GM23248 (cell line): ENCODE measurements at regions not wholly inside any gene's neighbourhood (a gene's known extent, or its start where the extent isn't known, plus 50 kb on each side); places are given as distances from the start of the nearest gene placed in this dataset.
A peak's percentile ranks its signal among the peaks of the same experiment; 100 is the strongest.

Experiments
- DNase-seq: peaks from one replicate; pipeline ENCODE4 v3.0.0-alpha.2; 2015
- H2AFZ ChIP-seq: fragments of 200-600 bp; sonication (generic); 2 replicates; pipeline ENCODE4 v1.6.1; 2016; ENCODE audit warnings: antibody characterized with exemption
- H3F3A ChIP-seq: fragments of 200-600 bp; sonication (generic); 2 replicates; pipeline ENCODE4 v1.6.1; 2016; ENCODE audit warnings: mild to moderate bottlenecking, antibody characterized with exemption, mixed run types; ENCODE audit not compliant: insufficient read depth
- H3K27ac ChIP-seq: fragments of 200-600 bp; sonication (generic); 2 replicates; pipeline ENCODE4 v1.5.1; 2016; ENCODE audit warnings: mild to moderate bottlenecking
- H3K27me3 ChIP-seq: fragments of 200-600 bp; sonication (generic); replicated peaks from 2 replicates; pipeline ENCODE4 v1.6.1; 2016; ENCODE audit warnings: mild to moderate bottlenecking; ENCODE audit not compliant: insufficient read depth
- H3K36me3 ChIP-seq: fragments of 200-600 bp; sonication (generic); 2 replicates; pipeline ENCODE4 v1.6.1; 2016; ENCODE audit warnings: low read depth, mild to moderate bottlenecking
- H3K4me1 ChIP-seq: fragments of 200-600 bp; sonication (generic); 2 replicates; pipeline ENCODE4 v1.6.1; 2016; ENCODE audit warnings: mild to moderate bottlenecking; ENCODE audit not compliant: insufficient read depth
- H3K4me2 ChIP-seq: fragments of 200-600 bp; sonication (generic); one replicate; pipeline ENCODE4 v1.6.1; 2016; ENCODE audit warnings: mild to moderate bottlenecking; ENCODE audit not compliant: unreplicated experiment
- H3K4me3 ChIP-seq: fragments of 200-600 bp; sonication (generic); 2 replicates; pipeline ENCODE4 v1.5.1; 2016; ENCODE audit warnings: mild to moderate bottlenecking
- H3K79me2 ChIP-seq: fragments of 200-600 bp; sonication (generic); 2 replicates; pipeline ENCODE4 v1.6.1; 2016; ENCODE audit warnings: mild to moderate bottlenecking; ENCODE audit not compliant: insufficient read depth
- H3K9ac ChIP-seq: fragments of 200-600 bp; sonication (generic); 2 replicates; pipeline ENCODE4 v1.6.1; 2016; ENCODE audit warnings: mild to moderate bottlenecking
- H3K9me2 ChIP-seq: fragments of 200-600 bp; sonication (generic); 2 replicates; pipeline ENCODE4 v1.6.1; 2016; ENCODE audit warnings: mixed run types, mild to moderate bottlenecking, moderate library complexity; ENCODE audit not compliant: insufficient read depth
- H3K9me3 ChIP-seq: fragments of 200-600 bp; sonication (generic); one replicate; pipeline ENCODE4 v1.6.1; 2017; ENCODE audit warnings: low read depth
- H4K20me1 ChIP-seq: fragments of 200-600 bp; sonication (generic); 2 replicates; pipeline ENCODE4 v1.6.0; 2016; ENCODE audit not compliant: insufficient read depth
- EZH2 ChIP-seq: fragments of 200-600 bp; sonication (generic); IDR thresholded peaks from 2 replicates; pipeline ENCODE4 v1.6.1; 2018; ENCODE audit warnings: antibody characterized with exemption, mild to moderate bottlenecking; ENCODE audit not compliant: insufficient read depth, poor library complexity, severe bottlenecking
- EZH2phosphoT487 ChIP-seq: fragments of 200-600 bp; sonication (generic); IDR thresholded peaks from 2 replicates; pipeline ENCODE4 v1.6.1; 2018; ENCODE audit warnings: antibody characterized with exemption, moderate library complexity, mild to moderate bottlenecking, low read depth; ENCODE audit not compliant: insufficient read depth
- WGBS, 2 experiments: methylation state at CpG; one replicate each; pipeline ENCODE4 v1.1.6; 2015 to 2017; ENCODE audit warnings: low lambda C conversion rate in 2 of 2, low coverage in 1 of 2; ENCODE audit errors: missing lambda C conversion rate in 2 of 2; 5-methylcytosine and 5-hydroxymethylcytosine counted together
- in situ Hi-C: fragments of 300-500 bp; cut with MboI; formaldehyde crosslinking; loops from 2 replicates; pipeline ENCODE4 v1.15.0; 2020

DNA sequence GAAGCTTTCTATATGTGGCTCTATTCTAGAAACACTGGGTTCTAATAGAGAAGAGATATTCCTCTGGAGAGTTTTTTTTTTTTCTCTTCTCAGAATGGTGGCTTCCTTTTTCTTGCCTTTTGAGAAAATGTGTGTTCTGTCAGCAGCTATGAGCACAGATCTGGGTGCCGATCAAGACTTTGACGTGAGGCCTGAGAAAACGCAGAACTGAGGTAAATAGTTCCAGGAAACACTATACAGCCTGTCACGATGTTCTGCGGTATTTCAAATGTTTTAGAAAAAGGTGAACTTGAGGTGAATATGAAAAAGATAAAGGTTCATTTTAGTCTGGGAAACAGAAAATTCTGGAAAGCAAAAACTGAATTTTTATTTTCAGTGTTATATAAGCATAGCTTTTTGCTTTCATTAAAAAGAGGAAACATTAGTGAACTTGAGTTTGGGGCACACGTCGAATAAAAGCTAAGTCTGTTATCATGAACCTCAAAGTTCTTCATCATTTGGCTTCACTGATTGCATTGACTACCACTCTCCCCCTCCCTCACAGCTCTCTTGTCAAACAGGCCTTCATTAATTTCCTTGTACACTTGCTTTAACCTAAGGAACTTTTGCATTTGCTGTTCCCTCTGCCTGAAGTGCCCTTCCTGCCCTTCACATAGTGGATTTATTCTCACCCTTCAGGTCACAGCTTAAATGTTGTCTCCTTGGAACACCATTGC is 265.1 kb downstream of the NFKBIZ start:
- H3K36me3 ChIP-seq: no peaks in the 10 kb centered on the region
- WGBS, 2 experiments: 66 to 67% methylated on average over 7 of the region's 7 CpGs
- in situ Hi-C loops: no loop called here
- TF ChIP-seq EZH2: no peak
- TF ChIP-seq EZH2phosphoT487: no peak
- H3K4me2 ChIP-seq: no peak overlapping the region
- H3F3A ChIP-seq: no peaks in the 10 kb centered on the region
- H3K27me3 ChIP-seq: no peaks in the 10 kb centered on the region
- H3K4me1 ChIP-seq: no peaks in the 10 kb centered on the region
- H4K20me1 ChIP-seq: no peaks in the 10 kb centered on the region
- H3K79me2 ChIP-seq: no peaks in the 10 kb centered on the region
- no peak overlapping the region for H3K4me3 ChIP-seq
- H3K27ac ChIP-seq: no peak overlapping the region
- no peaks in the 10 kb centered on the region for H3K9me2 ChIP-seq
- H3K9ac ChIP-seq: no peak overlapping the region
- no peaks in the 10 kb centered on the region for H3K9me3 ChIP-seq
- no peak overlapping the region for H2AFZ ChIP-seq
- no peak for DNase-seq

DNA sequence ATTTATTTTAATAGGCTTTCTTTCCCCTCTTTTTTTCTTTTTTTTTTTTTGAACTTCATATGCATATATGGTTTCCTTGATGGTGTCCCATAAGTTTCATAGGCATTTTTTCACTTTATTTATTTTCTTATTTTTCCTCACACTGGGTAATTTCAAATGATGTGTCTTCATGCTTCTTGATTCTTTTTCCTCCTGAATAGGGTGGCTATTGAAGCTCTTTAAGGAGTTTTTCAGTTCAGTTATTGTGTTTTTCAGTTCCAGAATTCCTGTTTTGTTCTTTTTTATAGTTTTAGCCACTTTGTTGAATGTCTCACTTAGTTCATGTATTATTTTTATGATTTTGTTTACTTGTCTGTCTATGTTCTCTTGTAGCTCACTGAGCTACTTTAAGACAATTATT is 273.2 kb downstream of the NFKBIZ start:
- H3K79me2 ChIP-seq: no peaks in the 10 kb centered on the region
- no peak overlapping the region for H3K27ac ChIP-seq
- no peak overlapping the region for H3K9ac ChIP-seq
- no peak overlapping the region for H3K4me2 ChIP-seq
- H2AFZ ChIP-seq: no peak overlapping the region
- no peak for DNase-seq
- H3K27me3 ChIP-seq: no peaks in the 10 kb centered on the region
- TF ChIP-seq EZH2: no peak
- TF ChIP-seq EZH2phosphoT487: no peak
- H3K4me1 ChIP-seq: peaks cover 15% of the 10 kb centered on the region
- no peak overlapping the region for H3K4me3 ChIP-seq
- H3K36me3 ChIP-seq: no peaks in the 10 kb centered on the region
- H3K9me2 ChIP-seq: no peaks in the 10 kb centered on the region
- in situ Hi-C loops: no loop called here
- peaks cover 6% of the 10 kb centered on the region for H3K9me3 ChIP-seq
- no peaks in the 10 kb centered on the region for H4K20me1 ChIP-seq
- no peaks in the 10 kb centered on the region for H3F3A ChIP-seq

DNA sequence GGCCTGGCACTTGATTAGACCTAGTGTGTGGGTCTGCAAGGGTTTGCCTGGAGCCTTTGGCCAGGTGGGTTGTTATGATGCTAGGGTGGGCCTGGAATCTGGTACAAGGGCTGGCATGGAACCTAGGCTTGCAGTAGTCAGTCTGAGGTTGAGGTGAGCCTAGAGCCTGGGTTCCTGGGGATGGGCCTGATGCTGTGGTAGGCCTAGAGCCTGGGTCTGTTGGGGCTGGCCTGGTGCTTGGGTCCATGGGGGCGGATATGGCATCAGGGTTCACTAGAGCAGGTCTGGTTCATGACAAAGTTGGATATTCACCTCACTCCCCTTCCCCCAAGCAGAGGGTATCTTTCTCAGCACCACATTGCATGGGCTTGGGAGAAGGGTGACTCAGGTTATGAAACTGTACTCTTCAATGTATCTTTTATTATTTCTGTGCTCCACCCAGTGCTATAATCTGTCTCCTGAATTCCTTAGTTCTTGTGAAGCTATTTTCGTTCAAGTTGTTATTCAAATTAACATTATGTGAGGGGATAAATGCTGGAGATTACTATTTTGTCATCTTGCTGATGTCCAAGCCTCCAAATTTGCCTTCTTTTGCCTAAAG is 274.4 kb downstream of the NFKBIZ start:
- H3K9me2 ChIP-seq: no peaks in the 10 kb centered on the region
- H3K36me3 ChIP-seq: no peaks in the 10 kb centered on the region
- H3F3A ChIP-seq: no peaks in the 10 kb centered on the region
- no peaks in the 10 kb centered on the region for H3K27me3 ChIP-seq
- no peak overlapping the region for H2AFZ ChIP-seq
- in situ Hi-C loops: no loop called here
- no peak overlapping the region for H3K4me3 ChIP-seq
- 47 to 76% methylated on average over 2 of the region's 2 CpGs for WGBS, 2 experiments
- peaks cover 6% of the 10 kb centered on the region for H3K9me3 ChIP-seq
- H3K79me2 ChIP-seq: no peaks in the 10 kb centered on the region
- peak overlapping the region; percentile 18 for H3K4me2 ChIP-seq
- TF ChIP-seq EZH2phosphoT487 (no peak), EZH2 (no peak)
- no peaks in the 10 kb centered on the region for H4K20me1 ChIP-seq
- H3K4me1 ChIP-seq: peaks cover 15% of the 10 kb centered on the region
- peak; percentile 51 for DNase-seq
- H3K27ac ChIP-seq: peak overlapping the region; percentile 86
- H3K9ac ChIP-seq: peak overlapping the region; percentile 60

DNA sequence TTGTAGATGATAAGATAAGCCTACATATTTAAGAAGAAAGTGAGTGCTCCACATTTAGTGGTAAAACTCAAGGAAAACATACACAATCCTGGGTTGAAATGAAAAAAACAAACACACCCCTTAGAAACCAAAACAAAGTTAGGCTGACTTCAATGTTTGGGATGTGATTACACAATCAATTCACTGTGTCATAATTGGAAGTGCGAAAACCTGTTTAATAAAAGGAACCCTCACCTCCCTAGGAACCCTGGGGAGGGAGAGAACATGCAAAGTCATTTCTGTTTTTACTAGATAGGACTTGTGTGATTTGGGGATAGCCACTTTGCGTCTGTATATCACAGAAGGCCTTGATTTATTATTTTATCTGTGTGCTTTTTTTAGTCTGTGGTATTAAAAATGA is 275.0 kb downstream of the NFKBIZ start:
- H3K4me3 ChIP-seq: no peak overlapping the region
- no peaks in the 10 kb centered on the region for H3F3A ChIP-seq
- no peaks in the 10 kb centered on the region for H3K9me2 ChIP-seq
- H3K9ac ChIP-seq: peak overlapping the region; percentile 60
- no peaks in the 10 kb centered on the region for H3K36me3 ChIP-seq
- H3K79me2 ChIP-seq: no peaks in the 10 kb centered on the region
- peaks cover 15% of the 10 kb centered on the region for H3K4me1 ChIP-seq
- no peaks in the 10 kb centered on the region for H3K27me3 ChIP-seq
- no peak overlapping the region for H2AFZ ChIP-seq
- H4K20me1 ChIP-seq: no peaks in the 10 kb centered on the region
- 58 to 60% methylated on average over 2 of the region's 2 CpGs for WGBS, 2 experiments
- H3K9me3 ChIP-seq: peaks cover 6% of the 10 kb centered on the region
- TF ChIP-seq EZH2phosphoT487: no peak
- TF ChIP-seq EZH2: no peak
- H3K27ac ChIP-seq: peak overlapping the region; percentile 86
- peak; percentile 61 for DNase-seq
- H3K4me2 ChIP-seq: peak overlapping the region; percentile 18
- in situ Hi-C loops: no loop called here

DNA sequence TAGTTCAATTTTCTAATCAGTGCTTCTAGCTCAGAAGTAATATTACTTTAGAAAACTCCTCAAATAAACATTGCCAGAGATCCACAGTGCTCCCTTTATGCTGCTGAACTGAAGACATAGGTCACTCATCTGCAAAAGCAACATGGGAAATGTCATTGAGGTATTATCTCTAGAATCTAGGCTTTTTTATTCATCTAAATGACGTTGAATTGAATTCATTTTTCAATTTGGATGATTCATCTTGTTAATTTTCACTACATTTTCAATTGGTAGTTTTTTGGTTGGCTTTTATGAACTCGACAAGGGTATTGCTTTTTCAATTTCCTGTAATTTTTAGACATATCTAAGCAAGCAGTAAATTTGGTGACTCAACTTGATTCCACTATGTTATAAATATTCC is 275.4 kb downstream of the NFKBIZ start:
- Histone ChIP-seq H3K79me2 (no peaks in the 10 kb centered on the region), H3K36me3 (no peaks in the 10 kb centered on the region), H3K27ac (peak overlapping the region; percentile 86), H3K9me3 (peaks cover 6% of the 10 kb centered on the region), H3K9me2 (no peaks in the 10 kb centered on the region), H2AFZ (no peak overlapping the region), H3K4me1 (peaks cover 15% of the 10 kb centered on the region), H4K20me1 (no peaks in the 10 kb centered on the region), H3F3A (peaks cover 2% of the 10 kb centered on the region; the same call in 1 of the 2 replicates), H3K27me3 (no peaks in the 10 kb centered on the region), H3K4me2 (no peak overlapping the region), H3K4me3 (no peak overlapping the region), H3K9ac (no peak overlapping the region)
- TF ChIP-seq EZH2: no peak
- TF ChIP-seq EZH2phosphoT487: no peak
- in situ Hi-C loops: no loop called here
- 47 to 56% methylated on average over 2 of the region's 2 CpGs for WGBS, 2 experiments
- no peak for DNase-seq
